ENCODE measurements at regions not wholly inside any gene's neighbourhood (a gene's known extent, or its start where the extent isn't known, plus 50 kb on each side); places are given as distances from the start of the nearest gene placed in this dataset.

DNA sequence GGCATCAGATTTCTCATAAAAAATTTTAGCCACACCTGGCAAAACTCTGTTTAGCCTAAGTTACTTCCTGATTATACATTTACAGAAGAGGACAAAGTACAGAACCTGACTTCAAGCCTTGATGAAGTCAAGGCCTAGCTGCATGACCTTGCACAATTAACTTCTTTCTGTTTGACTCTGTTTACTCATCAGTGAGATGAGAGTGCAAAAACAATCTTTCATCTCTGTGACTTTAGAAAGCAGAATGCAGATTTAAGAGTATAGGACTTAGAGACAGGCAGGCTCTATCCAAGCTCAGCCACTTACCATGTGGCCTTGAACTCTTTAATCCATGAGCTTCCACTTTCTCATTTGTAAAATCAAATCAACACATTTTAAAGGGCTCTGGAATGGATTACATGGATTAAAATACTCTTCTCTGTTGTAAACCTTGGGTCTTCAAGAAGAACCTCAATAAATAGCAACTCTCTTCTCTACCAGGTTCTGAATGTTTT lies 1178.9 kb downstream of the FLRT2 start:
- TF ChIP-seq, protein P1, sequence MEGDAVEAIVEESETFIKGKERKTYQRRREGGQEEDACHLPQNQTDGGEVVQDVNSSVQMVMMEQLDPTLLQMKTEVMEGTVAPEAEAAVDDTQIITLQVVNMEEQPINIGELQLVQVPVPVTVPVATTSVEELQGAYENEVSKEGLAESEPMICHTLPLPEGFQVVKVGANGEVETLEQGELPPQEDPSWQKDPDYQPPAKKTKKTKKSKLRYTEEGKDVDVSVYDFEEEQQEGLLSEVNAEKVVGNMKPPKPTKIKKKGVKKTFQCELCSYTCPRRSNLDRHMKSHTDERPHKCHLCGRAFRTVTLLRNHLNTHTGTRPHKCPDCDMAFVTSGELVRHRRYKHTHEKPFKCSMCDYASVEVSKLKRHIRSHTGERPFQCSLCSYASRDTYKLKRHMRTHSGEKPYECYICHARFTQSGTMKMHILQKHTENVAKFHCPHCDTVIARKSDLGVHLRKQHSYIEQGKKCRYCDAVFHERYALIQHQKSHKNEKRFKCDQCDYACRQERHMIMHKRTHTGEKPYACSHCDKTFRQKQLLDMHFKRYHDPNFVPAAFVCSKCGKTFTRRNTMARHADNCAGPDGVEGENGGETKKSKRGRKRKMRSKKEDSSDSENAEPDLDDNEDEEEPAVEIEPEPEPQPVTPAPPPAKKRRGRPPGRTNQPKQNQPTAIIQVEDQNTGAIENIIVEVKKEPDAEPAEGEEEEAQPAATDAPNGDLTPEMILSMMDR (IDR thresholded peaks at IDR 0.05) = no peak
- TF ChIP-seq EZH2phosphoT487 (IDR thresholded peaks at IDR 0.05) = no peak

Measured in neural progenitor cell (in vitro differentiated cells).